Astrocyte of the spinal cord (primary cell): ENCODE measurements at regions not wholly inside any gene's neighbourhood (a gene's known extent, or its start where the extent isn't known, plus 50 kb on each side); places are given as distances from the start of the nearest gene placed in this dataset.

Experiments
- DNase-seq: peaks from one replicate; pipeline ENCODE4 v3.0.0; 2011; ENCODE audit warnings: low read depth, low spot score
- H3K4me3 ChIP-seq: 2 replicates; pipeline ENCODE4 v1.5.1; 2011; ENCODE audit warnings: low read depth, mild to moderate bottlenecking, low read length, moderate library complexity
- CTCF ChIP-seq: IDR thresholded peaks from 2 replicates; pipeline ENCODE4 v1.5.1; 2012; ENCODE audit warnings: low read depth, mild to moderate bottlenecking, low read length, inconsistent platforms
- in situ Hi-C: cut with HindIII; loops from 2 replicates; pipeline ENCODE4 v1.10.0; 2017; ENCODE audit warnings: low sequenced_read_pairs

GRCh38 chr15:95439922-95440376 is 890.6 kb upstream of the NR2F2 start:
- DNase-seq, result no peak
- in situ Hi-C loops, result no loop called here
- no peak for TF ChIP-seq CTCF
- no peak overlapping the region for H3K4me3 ChIP-seq

- in situ Hi-C loops, result no loop called here
- no peak overlapping the region for H3K4me3 ChIP-seq
- DNase-seq, result no peak
- TF ChIP-seq CTCF, result no peak
Observed at GRCh38 chr15:95440712-95441111, 889.8 kb upstream of the NR2F2 start.

GRCh38 chr15:95442107-95442719 is 888.3 kb upstream of the NR2F2 start:
- DNase-seq, result no peak
- in situ Hi-C loops, result no loop called here
- TF ChIP-seq CTCF, result no peak
- H3K4me3 ChIP-seq, result no peak overlapping the region

DNA sequence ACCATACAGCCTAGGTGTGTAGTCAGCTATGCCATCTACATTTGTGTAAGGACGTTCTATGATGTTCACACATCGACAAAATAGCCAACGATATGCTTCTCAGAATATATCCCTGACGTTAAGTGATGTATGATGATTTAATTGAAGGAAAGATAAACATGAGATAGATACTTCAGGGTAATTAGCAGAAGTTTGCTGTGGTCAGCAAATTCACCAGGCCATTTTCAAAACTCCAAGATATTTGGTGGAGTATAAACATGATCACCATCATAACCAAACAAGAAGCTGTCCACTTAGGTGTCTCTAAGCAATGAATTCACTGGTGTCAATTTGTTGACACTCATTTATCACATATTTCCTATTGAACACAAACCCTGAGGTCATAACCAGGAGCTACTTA is 885.6 kb upstream of the NR2F2 start:
- no peak overlapping the region for H3K4me3 ChIP-seq
- in situ Hi-C loops, result no loop called here
- no peak for TF ChIP-seq CTCF
- no peak for DNase-seq

DNA sequence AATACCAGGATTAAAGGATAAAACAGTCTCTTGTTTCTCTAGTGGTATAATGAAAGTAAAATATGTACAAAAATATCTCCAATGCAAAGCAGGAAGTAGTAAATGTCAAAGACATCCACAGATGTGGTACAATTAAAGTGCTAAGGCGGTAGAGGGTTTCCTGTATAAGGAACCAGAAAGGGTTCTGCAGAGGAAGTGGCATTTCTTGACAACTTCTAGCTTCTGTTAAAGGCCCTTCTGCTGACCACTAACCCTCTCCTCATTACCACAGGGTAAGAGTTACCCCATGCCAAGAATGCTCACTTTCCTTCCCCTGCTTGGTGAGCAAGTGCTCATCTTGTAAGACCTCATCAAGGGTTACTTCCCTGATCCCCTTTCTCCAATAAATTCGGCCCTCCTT is 883.6 kb upstream of the NR2F2 start:
- TF ChIP-seq CTCF, result no peak
- in situ Hi-C loops, result no loop called here
- no peak overlapping the region for H3K4me3 ChIP-seq
- no peak for DNase-seq

GRCh38 chr15:95447486-95447885 is 883.0 kb upstream of the NR2F2 start:
- H3K4me3 ChIP-seq, result no peak overlapping the region
- DNase-seq, result no peak
- TF ChIP-seq CTCF, result no peak
- in situ Hi-C loops, result no loop called here
